Effector memory CD8-positive, alpha-beta T cell (primary cell): ENCODE measurements at regions not wholly inside any gene's neighbourhood (a gene's known extent, or its start where the extent isn't known, plus 50 kb on each side); places are given as distances from the start of the nearest gene placed in this dataset.

Experiments used
- ATAC-seq: fragments of 150-1000 bp; cut with Tn5 transposase; replicated peaks from 2 replicates; pipeline ENCODE4 v1.10.0; 2021; ENCODE audit warnings: mild to moderate bottlenecking, moderate library complexity
- DNase-seq, 3 experiments: peaks; one replicate each; pipeline ENCODE4 v3.0.0; 2021
- H3K27ac Mint-ChIP-seq, 2 donors: one replicate each; pipeline ENCODE4 v1.8.0; 2022; ENCODE audit warnings: mild to moderate bottlenecking in 2 of 2, mixed read lengths in 2 of 2, moderate library complexity in 2 of 2
- H3K27me3 Mint-ChIP-seq, 2 donors: one replicate each; pipeline ENCODE4 v1.8.0; 2022; ENCODE audit warnings: mixed read lengths in 2 of 2
- H3K36me3 Mint-ChIP-seq: one replicate; pipeline ENCODE4 v1.8.0; 2022; ENCODE audit warnings: mild to moderate bottlenecking, moderate library complexity, mixed read lengths; ENCODE audit not compliant: insufficient read depth
- H3K4me1 Mint-ChIP-seq, 2 donors: one replicate each; pipeline ENCODE4 v1.8.0; 2022; ENCODE audit warnings: low read depth in 2 of 2, mixed read lengths in 2 of 2
- H3K4me3 Mint-ChIP-seq, 2 donors: one replicate each; pipeline ENCODE4 v1.8.0; 2022; ENCODE audit warnings: mild to moderate bottlenecking in 2 of 2, mixed read lengths in 2 of 2, moderate library complexity in 2 of 2
- H3K9me3 Mint-ChIP-seq, 2 donors: one replicate each; pipeline ENCODE4 v1.8.0; 2022; ENCODE audit warnings: mixed read lengths in 2 of 2

- no peak for DNase-seq
- ATAC-seq = no peak
- H3K4me3 Mint-ChIP-seq = no peak overlapping the region
- no peak overlapping the region for H3K27ac Mint-ChIP-seq
- H3K9me3 Mint-ChIP-seq = peaks cover 7 to 16% of the 10 kb centered on the region in 2 donors
- no peaks in the 10 kb centered on the region for H3K4me1 Mint-ChIP-seq
- no peaks in the 10 kb centered on the region for H3K36me3 Mint-ChIP-seq
- no peaks in the 10 kb centered on the region for H3K27me3 Mint-ChIP-seq
Observed at GRCh38 chr4:173855015-173855414, 325.0 kb upstream of the HAND2 start.

- H3K27me3 Mint-ChIP-seq = no peaks in the 10 kb centered on the region
- no peak for ATAC-seq
- no peak overlapping the region for H3K27ac Mint-ChIP-seq
Observed at GRCh38 chr4:173852775-173853174, 322.7 kb upstream of the HAND2 start.

GRCh38 chr4:173845580-173845979 lies 315.6 kb upstream of the HAND2 start:
- Mint-ChIP-seq H3K36me3 (peaks cover 2% of the 10 kb centered on the region), H3K27ac (no peak overlapping the region), H3K4me3 (no peak overlapping the region), H3K9me3 (peaks cover 7 to 13% of the 10 kb centered on the region in 2 donors), H3K27me3 (no peaks in the 10 kb centered on the region), H3K4me1 (no peaks in the 10 kb centered on the region)
- DNase-seq (no peak), ATAC-seq (no peak)

More at GRCh38 chr4:173852775-173853174, 322.7 kb upstream of the HAND2 start:
- Mint-ChIP-seq H3K4me3 (no peak overlapping the region), H3K36me3 (no peaks in the 10 kb centered on the region), H3K9me3 (peaks cover 4 to 6% of the 10 kb centered on the region in 2 donors), H3K4me1 (no peaks in the 10 kb centered on the region)
- DNase-seq = no peak

- Mint-ChIP-seq H3K36me3 (peaks cover 2% of the 10 kb centered on the region), H3K4me1 (no peaks in the 10 kb centered on the region), H3K9me3 (peaks cover 6 to 19% of the 10 kb centered on the region in 2 donors), H3K27me3 (no peaks in the 10 kb centered on the region), H3K4me3 (no peak overlapping the region), H3K27ac (no peak overlapping the region)
- no peak for ATAC-seq
- no peak for DNase-seq
Observed at GRCh38 chr4:173839865-173840264, 309.8 kb upstream of the HAND2 start.

GRCh38 chr4:173837517-173837916 lies 307.5 kb upstream of the HAND2 start:
- no peak overlapping the region for H3K27ac Mint-ChIP-seq
- DNase-seq (no peak), ATAC-seq (no peak)
- no peak overlapping the region for H3K4me3 Mint-ChIP-seq
- no peaks in the 10 kb centered on the region for H3K4me1 Mint-ChIP-seq
- H3K27me3 Mint-ChIP-seq = no peaks in the 10 kb centered on the region
- peaks cover 3 to 20% of the 10 kb centered on the region in 2 donors for H3K9me3 Mint-ChIP-seq
- no peaks in the 10 kb centered on the region for H3K36me3 Mint-ChIP-seq

GRCh38 chr4:173835903-173836302 lies 305.9 kb upstream of the HAND2 start:
- H3K4me1 Mint-ChIP-seq = no peaks in the 10 kb centered on the region
- peaks cover 0 to 18% of the 10 kb centered on the region in 2 donors for H3K9me3 Mint-ChIP-seq
- H3K36me3 Mint-ChIP-seq = no peaks in the 10 kb centered on the region
- H3K27me3 Mint-ChIP-seq = no peaks in the 10 kb centered on the region
- no peak for DNase-seq
- H3K27ac Mint-ChIP-seq = no peak overlapping the region
- ATAC-seq = no peak
- no peak overlapping the region for H3K4me3 Mint-ChIP-seq

- peaks cover 2 to 26% of the 10 kb centered on the region in 2 donors for H3K9me3 Mint-ChIP-seq
- ATAC-seq (no peak), DNase-seq (no peak)
- no peak overlapping the region for H3K4me3 Mint-ChIP-seq
- H3K4me1 Mint-ChIP-seq = no peaks in the 10 kb centered on the region
- no peaks in the 10 kb centered on the region for H3K27me3 Mint-ChIP-seq
- H3K27ac Mint-ChIP-seq = no peak overlapping the region
- H3K36me3 Mint-ChIP-seq = no peaks in the 10 kb centered on the region
Observed at GRCh38 chr4:173834151-173834550, 304.1 kb upstream of the HAND2 start.

- Mint-ChIP-seq H3K27ac (no peak overlapping the region), H3K4me1 (no peaks in the 10 kb centered on the region), H3K4me3 (no peak overlapping the region), H3K27me3 (no peaks in the 10 kb centered on the region), H3K9me3 (peaks cover 2 to 26% of the 10 kb centered on the region in 2 donors), H3K36me3 (no peaks in the 10 kb centered on the region)
- ATAC-seq (no peak), DNase-seq (no peak)
Observed at GRCh38 chr4:173829565-173829964, 299.5 kb upstream of the HAND2 start.

- Mint-ChIP-seq H3K4me3 (no peak overlapping the region), H3K27me3 (no peaks in the 10 kb centered on the region), H3K27ac (no peak overlapping the region), H3K36me3 (no peaks in the 10 kb centered on the region), H3K4me1 (no peaks in the 10 kb centered on the region), H3K9me3 (peaks cover 2 to 20% of the 10 kb centered on the region in 2 donors)
- DNase-seq (no peak), ATAC-seq (no peak)
Observed at GRCh38 chr4:173827707-173828106, 297.7 kb upstream of the HAND2 start.

- ATAC-seq (no peak), DNase-seq (no peak)
- no peaks in the 10 kb centered on the region for H3K4me1 Mint-ChIP-seq
- no peaks in the 10 kb centered on the region for H3K9me3 Mint-ChIP-seq
- no peaks in the 10 kb centered on the region for H3K27me3 Mint-ChIP-seq
- no peaks in the 10 kb centered on the region for H3K36me3 Mint-ChIP-seq
- H3K4me3 Mint-ChIP-seq = no peak overlapping the region
- H3K27ac Mint-ChIP-seq = no peak overlapping the region
Observed at GRCh38 chr4:173821876-173822275, 291.8 kb upstream of the HAND2 start.

GRCh38 chr4:173821036-173821435 lies 291.0 kb upstream of the HAND2 start:
- Mint-ChIP-seq H3K27me3 (no peaks in the 10 kb centered on the region), H3K4me3 (no peak overlapping the region), H3K9me3 (no peaks in the 10 kb centered on the region), H3K36me3 (no peaks in the 10 kb centered on the region), H3K27ac (no peak overlapping the region), H3K4me1 (no peaks in the 10 kb centered on the region)
- ATAC-seq = no peak
- no peak for DNase-seq

- H3K36me3 Mint-ChIP-seq = no peaks in the 10 kb centered on the region
- no peak for DNase-seq
- no peaks in the 10 kb centered on the region for H3K4me1 Mint-ChIP-seq
- no peaks in the 10 kb centered on the region for H3K27me3 Mint-ChIP-seq
- no peak overlapping the region for H3K4me3 Mint-ChIP-seq
- H3K9me3 Mint-ChIP-seq = peaks cover 0 to 3% of the 10 kb centered on the region in 2 donors
- no peak overlapping the region for H3K27ac Mint-ChIP-seq
- ATAC-seq = no peak
Observed at GRCh38 chr4:173807347-173807746, 277.3 kb upstream of the HAND2 start.

GRCh38 chr4:173805884-173806283 lies 275.9 kb upstream of the HAND2 start:
- ATAC-seq = no peak
- peaks cover 0 to 6% of the 10 kb centered on the region in 2 donors for H3K9me3 Mint-ChIP-seq

GRCh38 chr4:173802662-173803022 lies 272.6 kb upstream of the HAND2 start:
- no peaks in the 10 kb centered on the region for H3K27me3 Mint-ChIP-seq
- DNase-seq (no peak), ATAC-seq (no peak)
- H3K9me3 Mint-ChIP-seq = peaks cover 0 to 7% of the 10 kb centered on the region in 2 donors
- no peaks in the 10 kb centered on the region for H3K4me1 Mint-ChIP-seq
- H3K36me3 Mint-ChIP-seq = no peaks in the 10 kb centered on the region
- no peak overlapping the region for H3K27ac Mint-ChIP-seq
- H3K4me3 Mint-ChIP-seq = no peak overlapping the region

More at GRCh38 chr4:173805884-173806283, 275.9 kb upstream of the HAND2 start:
- Mint-ChIP-seq H3K36me3 (no peaks in the 10 kb centered on the region), H3K4me1 (no peaks in the 10 kb centered on the region), H3K27me3 (no peaks in the 10 kb centered on the region), H3K27ac (no peak overlapping the region), H3K4me3 (no peak overlapping the region)
- DNase-seq = no peak
